ENCODE measurements at regions not wholly inside any gene's neighbourhood (a gene's known extent, or its start where the extent isn't known, plus 50 kb on each side); places are given as distances from the start of the nearest gene placed in this dataset.

- Histone ChIP-seq H3K4me3 (no peak overlapping the region), H3K27ac (no peak overlapping the region), H3K9me3 (no peaks in the 10 kb centered on the region), H3K27me3 (no peaks in the 10 kb centered on the region), H3K4me2 (no peak overlapping the region), H4K20me1 (no peaks in the 10 kb centered on the region), H3K9ac (no peak overlapping the region), H3K36me3 (no peaks in the 10 kb centered on the region), H3K4me1 (no peaks in the 10 kb centered on the region)
- TF ChIP-seq Cebpa-rat (IDR thresholded peaks at IDR 0.05), result no peak
Measured at GRCh38 chr18:41674506-41674905, 280.5 kb upstream of the PIK3C3 start.

DNA sequence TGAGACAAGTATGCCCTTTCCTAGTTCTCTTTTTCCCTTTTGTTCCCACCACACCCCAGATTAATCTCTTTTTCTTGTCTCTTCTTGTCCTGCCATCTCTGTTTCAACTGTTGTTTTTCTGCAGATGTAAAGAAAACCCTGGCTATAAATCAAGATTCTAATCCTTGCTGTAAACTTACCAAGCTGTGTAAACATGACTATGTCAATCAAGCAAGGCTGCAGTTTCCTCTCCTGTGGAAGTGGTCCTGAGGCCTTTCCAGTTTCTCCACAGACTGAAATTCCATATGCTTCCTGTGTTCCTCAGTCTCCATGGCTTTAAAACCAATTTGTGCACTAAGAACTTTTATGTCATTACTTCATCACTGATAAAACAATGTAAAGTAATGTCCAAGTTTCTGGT is 288.8 kb upstream of the PIK3C3 start:
- Histone ChIP-seq H3K4me3 (no peak overlapping the region), H3K9me3 (no peaks in the 10 kb centered on the region), H3K27me3 (no peaks in the 10 kb centered on the region), H3K4me2 (no peak overlapping the region), H3K4me1 (no peaks in the 10 kb centered on the region), H3K36me3 (no peaks in the 10 kb centered on the region), H3K27ac (no peak overlapping the region), H3K9ac (no peak overlapping the region), H4K20me1 (no peaks in the 10 kb centered on the region)
- no peak for TF ChIP-seq Cebpa-rat (IDR thresholded peaks at IDR 0.05)

- Histone ChIP-seq H3K9me3 (no peaks in the 10 kb centered on the region), H3K27ac (no peak overlapping the region), H3K4me2 (no peak overlapping the region), H3K9ac (no peak overlapping the region), H3K4me3 (no peak overlapping the region), H3K4me1 (no peaks in the 10 kb centered on the region), H3K27me3 (no peaks in the 10 kb centered on the region), H4K20me1 (no peaks in the 10 kb centered on the region), H3K36me3 (no peaks in the 10 kb centered on the region)
- TF ChIP-seq Cebpa-rat (IDR thresholded peaks at IDR 0.05), result no peak
Measured at GRCh38 chr18:41665210-41665609, 289.8 kb upstream of the PIK3C3 start.

DNA sequence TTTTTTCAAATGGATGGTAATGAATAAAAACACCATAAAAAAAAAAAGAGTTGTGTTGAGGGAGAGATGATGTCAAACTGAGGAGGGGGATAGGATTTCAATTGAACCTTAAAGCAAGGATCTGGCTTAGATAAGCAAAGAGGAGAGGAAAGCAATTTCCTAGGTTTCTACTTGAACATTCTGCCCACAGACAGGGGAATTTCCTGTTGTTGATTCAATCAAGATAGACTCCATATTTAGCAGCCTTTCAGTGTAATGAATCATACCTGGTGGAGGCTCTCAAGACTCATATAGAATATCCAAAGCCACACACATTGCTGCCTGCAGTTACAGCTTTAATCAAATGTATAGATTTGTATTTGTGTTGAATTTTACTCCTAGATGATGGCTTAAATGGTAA is 294.4 kb upstream of the PIK3C3 start:
- no peaks in the 10 kb centered on the region for H3K9me3 ChIP-seq
- H3K27me3 ChIP-seq, result no peaks in the 10 kb centered on the region
- no peak overlapping the region for H3K9ac ChIP-seq
- no peak overlapping the region for H3K4me3 ChIP-seq
- no peaks in the 10 kb centered on the region for H3K4me1 ChIP-seq
- TF ChIP-seq Cebpa-rat (IDR thresholded peaks at IDR 0.05), result no peak
- no peaks in the 10 kb centered on the region for H3K36me3 ChIP-seq
- H4K20me1 ChIP-seq, result no peaks in the 10 kb centered on the region
- H3K4me2 ChIP-seq, result no peak overlapping the region
- H3K27ac ChIP-seq, result no peak overlapping the region

GRCh38 chr18:41659438-41660130 is 295.4 kb upstream of the PIK3C3 start:
- no peaks in the 10 kb centered on the region for H3K4me1 ChIP-seq
- H3K36me3 ChIP-seq, result no peaks in the 10 kb centered on the region
- TF ChIP-seq Cebpa-rat (IDR thresholded peaks at IDR 0.05), result no peak
- H3K9me3 ChIP-seq, result no peaks in the 10 kb centered on the region
- H3K4me2 ChIP-seq, result no peak overlapping the region
- H3K9ac ChIP-seq, result no peak overlapping the region
- no peaks in the 10 kb centered on the region for H4K20me1 ChIP-seq
- no peak overlapping the region for H3K27ac ChIP-seq
- H3K4me3 ChIP-seq, result no peak overlapping the region
- no peaks in the 10 kb centered on the region for H3K27me3 ChIP-seq

- Histone ChIP-seq H3K27me3 (no peaks in the 10 kb centered on the region), H3K9ac (no peak overlapping the region), H3K9me3 (no peaks in the 10 kb centered on the region), H3K36me3 (no peaks in the 10 kb centered on the region), H3K27ac (no peak overlapping the region), H3K4me1 (no peaks in the 10 kb centered on the region), H3K4me2 (no peak overlapping the region), H3K4me3 (no peak overlapping the region), H4K20me1 (no peaks in the 10 kb centered on the region)
- no peak for TF ChIP-seq Cebpa-rat (IDR thresholded peaks at IDR 0.05)
Measured at GRCh38 chr18:41657189-41657588, 297.8 kb upstream of the PIK3C3 start.

DNA sequence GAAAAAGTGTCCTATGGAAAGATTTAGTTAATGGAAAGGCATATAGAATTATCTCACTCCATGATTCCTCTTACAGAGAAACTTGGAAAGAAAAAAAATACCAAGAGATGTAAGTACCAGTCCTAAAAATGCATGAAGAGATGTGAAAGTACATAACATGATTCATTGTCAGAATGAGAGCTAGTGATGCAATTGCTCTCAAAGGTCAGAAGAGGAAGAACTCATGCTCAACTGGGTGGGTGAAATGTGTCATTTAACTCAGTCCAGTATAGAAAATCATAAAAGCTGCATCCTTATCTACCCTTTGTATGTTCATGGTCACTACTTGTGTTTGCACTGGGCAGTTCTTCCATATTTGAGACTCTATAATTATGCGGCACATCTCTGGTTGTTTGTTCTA is 300.0 kb upstream of the PIK3C3 start:
- Histone ChIP-seq H3K4me1 (no peaks in the 10 kb centered on the region), H3K4me2 (no peak overlapping the region), H3K9ac (no peak overlapping the region), H3K27me3 (no peaks in the 10 kb centered on the region), H3K9me3 (no peaks in the 10 kb centered on the region), H4K20me1 (no peaks in the 10 kb centered on the region), H3K27ac (no peak overlapping the region), H3K36me3 (no peaks in the 10 kb centered on the region), H3K4me3 (no peak overlapping the region)
- no peak for TF ChIP-seq Cebpa-rat (IDR thresholded peaks at IDR 0.05)

DNA sequence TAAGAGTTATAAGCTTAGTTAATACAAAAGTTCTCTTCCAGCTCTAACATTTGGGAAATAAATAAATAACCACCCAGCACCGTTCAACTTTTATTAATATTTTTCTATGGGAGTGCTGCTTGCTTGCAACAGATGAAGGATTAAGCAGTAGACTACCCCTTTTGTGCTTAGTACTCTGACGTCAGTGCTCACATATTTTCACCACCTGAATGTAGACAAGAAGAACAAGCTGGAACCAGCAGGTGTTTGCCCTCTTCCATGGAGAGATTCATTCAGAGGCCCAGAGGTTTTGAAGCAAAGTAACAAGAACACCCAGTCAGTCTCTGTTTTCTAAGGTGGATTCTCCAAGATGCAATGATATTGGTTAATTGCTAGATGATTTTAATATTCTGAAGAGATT is 307.1 kb upstream of the PIK3C3 start:
- no peaks in the 10 kb centered on the region for H3K36me3 ChIP-seq

GRCh38 chr18:41646915-41647620 is 308.0 kb upstream of the PIK3C3 start:
- no peaks in the 10 kb centered on the region for H3K4me1 ChIP-seq
- no peak overlapping the region for H3K9ac ChIP-seq
- H3K36me3 ChIP-seq, result no peaks in the 10 kb centered on the region
- TF ChIP-seq Cebpa-rat (IDR thresholded peaks at IDR 0.05), result no peak
- no peaks in the 10 kb centered on the region for H3K27me3 ChIP-seq
- H3K27ac ChIP-seq, result no peak overlapping the region
- H3K9me3 ChIP-seq, result no peaks in the 10 kb centered on the region
- no peak overlapping the region for H3K4me2 ChIP-seq
- no peaks in the 10 kb centered on the region for H4K20me1 ChIP-seq
- H3K4me3 ChIP-seq, result no peak overlapping the region

More for the DNA sequence above, 307.1 kb upstream of the PIK3C3 start:
- no peaks in the 10 kb centered on the region for H3K9me3 ChIP-seq
- no peak overlapping the region for H3K9ac ChIP-seq
- no peak overlapping the region for H3K4me2 ChIP-seq
- H3K4me1 ChIP-seq, result no peaks in the 10 kb centered on the region
- no peaks in the 10 kb centered on the region for H3K27me3 ChIP-seq
- TF ChIP-seq Cebpa-rat (IDR thresholded peaks at IDR 0.05), result no peak
- H4K20me1 ChIP-seq, result no peaks in the 10 kb centered on the region
- H3K4me3 ChIP-seq, result no peak overlapping the region
- H3K27ac ChIP-seq, result no peak overlapping the region

- no peaks in the 10 kb centered on the region for H3K36me3 ChIP-seq
- no peaks in the 10 kb centered on the region for H4K20me1 ChIP-seq
- H3K27me3 ChIP-seq, result no peaks in the 10 kb centered on the region
- no peak overlapping the region for H3K4me2 ChIP-seq
- no peaks in the 10 kb centered on the region for H3K9me3 ChIP-seq
- no peak overlapping the region for H3K27ac ChIP-seq
- H3K4me3 ChIP-seq, result no peak overlapping the region
- no peaks in the 10 kb centered on the region for H3K4me1 ChIP-seq
- H3K9ac ChIP-seq, result no peak overlapping the region
- no peak for TF ChIP-seq Cebpa-rat (IDR thresholded peaks at IDR 0.05)
Measured at GRCh38 chr18:41645589-41646360, 309.3 kb upstream of the PIK3C3 start.
